Dermis blood vessel endothelial cell (primary cell): ENCODE measurements at regions not wholly inside any gene's neighbourhood (a gene's known extent, or its start where the extent isn't known, plus 50 kb on each side); places are given as distances from the start of the nearest gene placed in this dataset.
A peak's percentile ranks its signal among the peaks of the same experiment; 100 is the strongest.

ENCODE experiments used
- DNase-seq: peaks from one replicate; pipeline ENCODE4 v3.0.0; 2010

- DNase-seq: no peak
These were observed 554.8 kb downstream of the TUSC7 start for GRCh38 chr3:117264204-117264994.

- DNase-seq: no peak
These were observed 557.2 kb downstream of the TUSC7 start for GRCh38 chr3:117266806-117267205.

GRCh38 chr3:117268318-117268717, 558.7 kb downstream of the TUSC7 start:
- DNase-seq: no peak

- no peak for DNase-seq
These were observed 562.7 kb downstream of the TUSC7 start for GRCh38 chr3:117272274-117272673.

- DNase-seq: no peak
These were observed 563.4 kb downstream of the TUSC7 start for GRCh38 chr3:117272876-117273523.

GRCh38 chr3:117277816-117278215, 568.2 kb downstream of the TUSC7 start:
- DNase-seq: no peak

GRCh38 chr3:117278424-117279190, 569.0 kb downstream of the TUSC7 start:
- DNase-seq: peak; percentile 27

- no peak for DNase-seq
These were observed 571.8 kb downstream of the TUSC7 start for GRCh38 chr3:117281371-117281770.

- no peak for DNase-seq
These were observed 573.0 kb downstream of the TUSC7 start for GRCh38 chr3:117282566-117282965.

GRCh38 chr3:117285737-117286136, 576.2 kb downstream of the TUSC7 start:
- no peak for DNase-seq

- no peak for DNase-seq
These were observed 576.9 kb downstream of the TUSC7 start for GRCh38 chr3:117286488-117286887.

- DNase-seq: no peak
These were observed 578.0 kb downstream of the TUSC7 start for GRCh38 chr3:117287602-117288001.

GRCh38 chr3:117291476-117291875, 581.9 kb downstream of the TUSC7 start:
- DNase-seq: no peak

GRCh38 chr3:117297065-117297464, 587.5 kb downstream of the TUSC7 start:
- no peak for DNase-seq

GRCh38 chr3:117297541-117297940, 588.0 kb downstream of the TUSC7 start:
- no peak for DNase-seq

- no peak for DNase-seq
These were observed 588.7 kb downstream of the TUSC7 start for GRCh38 chr3:117298273-117298672.

GRCh38 chr3:117302428-117302827, 592.8 kb downstream of the TUSC7 start:
- DNase-seq: no peak

- no peak for DNase-seq
These were observed 593.9 kb downstream of the TUSC7 start for GRCh38 chr3:117303443-117303842.

- no peak for DNase-seq
These were observed 595.1 kb downstream of the TUSC7 start for GRCh38 chr3:117304681-117305080.

GRCh38 chr3:117305681-117306080, 596.1 kb downstream of the TUSC7 start:
- no peak for DNase-seq

GRCh38 chr3:117306299-117306698, 596.7 kb downstream of the TUSC7 start:
- DNase-seq: no peak

- no peak for DNase-seq
These were observed 598.8 kb downstream of the TUSC7 start for GRCh38 chr3:117308353-117308752.

- DNase-seq: no peak
These were observed 599.2 kb downstream of the TUSC7 start for GRCh38 chr3:117308756-117309155.

GRCh38 chr3:117310536-117310935, 601.0 kb downstream of the TUSC7 start:
- no peak for DNase-seq
